Neural cell (in vitro differentiated cells): ENCODE measurements at regions not wholly inside any gene's neighbourhood (a gene's known extent, or its start where the extent isn't known, plus 50 kb on each side); places are given as distances from the start of the nearest gene placed in this dataset.

Experiments
- H2AFZ ChIP-seq: fragments of 200-600, 300-800 bp; sonication (generic), shearing (Covaris generic); 2 replicates; pipeline ENCODE4 v1.6.0; 2014; ENCODE audit warnings: low read depth, mild to moderate bottlenecking, antibody characterized with exemption, low read length, moderate library complexity
- H3F3A ChIP-seq: fragments of 200-600 bp; shearing (Covaris generic); 2 replicates; pipeline ENCODE4 v1.6.1; 2016; ENCODE audit warnings: mild to moderate bottlenecking, moderate library complexity, mixed read lengths, antibody characterized with exemption, low read length; ENCODE audit not compliant: insufficient read depth, poor library complexity, severe bottlenecking
- H3K27ac ChIP-seq: fragments of 200-600, 300-800 bp; sonication (generic), shearing (Covaris generic); 2 replicates; pipeline ENCODE4 v1.5.1; 2014; ENCODE audit warnings: mild to moderate bottlenecking, low read length, moderate library complexity
- H3K27me3 ChIP-seq: fragments of 300-800, 200-600 bp; sonication (generic), shearing (Covaris generic); 2 replicates; pipeline ENCODE4 v1.6.0; 2014; ENCODE audit warnings: mild to moderate bottlenecking, low read depth, low read length, moderate library complexity; ENCODE audit not compliant: insufficient read depth
- H3K36me3 ChIP-seq: fragments of 300-800, 200-600 bp; sonication (generic), shearing (Covaris generic); 2 replicates; pipeline ENCODE4 v1.5.1; 2014; ENCODE audit warnings: mild to moderate bottlenecking, antibody characterized with exemption, low read length, moderate library complexity; ENCODE audit not compliant: insufficient read depth
- H3K4me2 ChIP-seq: fragments of 300-800, 200-600 bp; sonication (generic), shearing (Covaris generic); 2 replicates; pipeline ENCODE4 v1.6.0; 2014; ENCODE audit warnings: mild to moderate bottlenecking, low read length
- H3K4me3 ChIP-seq: fragments of 300-800, 200-600 bp; sonication (generic), shearing (Covaris generic); 2 replicates; pipeline ENCODE4 v1.5.1; 2014; ENCODE audit warnings: mild to moderate bottlenecking, low read length, moderate library complexity
- H3K79me2 ChIP-seq: fragments of 200-600 bp; shearing (Covaris generic); replicated peaks from 2 replicates; pipeline ENCODE4 v1.6.0; 2014; ENCODE audit warnings: mild to moderate bottlenecking, low read length, moderate library complexity; ENCODE audit not compliant: insufficient read depth
- H3K9ac ChIP-seq: fragments of 300-800, 200-600 bp; sonication (generic), shearing (Covaris generic); 2 replicates; pipeline ENCODE4 v1.6.1; 2016; ENCODE audit warnings: mild to moderate bottlenecking, low read length, mixed read lengths
- H3K9me2 ChIP-seq: fragments of 200-600 bp; shearing (Covaris generic); 2 replicates; pipeline ENCODE4 v1.6.1; 2016; ENCODE audit warnings: mild to moderate bottlenecking, low read length, mixed read lengths; ENCODE audit not compliant: insufficient read depth
- H3K9me3 ChIP-seq: fragments of 200-600, 300-800 bp; sonication (generic), shearing (Covaris generic); 2 replicates; pipeline ENCODE4 v1.6.1; 2016; ENCODE audit warnings: mild to moderate bottlenecking, mixed run types, low read length, moderate library complexity, mixed read lengths
- H4K20me1 ChIP-seq: fragments of 200-600 bp; shearing (Covaris generic); 2 replicates; pipeline ENCODE4 v1.6.1; 2016; ENCODE audit warnings: mild to moderate bottlenecking, mixed run types; ENCODE audit not compliant: insufficient read depth
- EP300 ChIP-seq: fragments of 450-650 bp; conservative IDR thresholded peaks from 2 replicates; pipeline ENCODE4 v1.6.1; 2014; ENCODE audit warnings: antibody characterized with exemption, mild to moderate bottlenecking, moderate library complexity; ENCODE audit not compliant: poor library complexity, severe bottlenecking
- EZH2 ChIP-seq: fragments of 200-600, 300-800 bp; shearing (Covaris generic), sonication (generic); IDR thresholded peaks from 2 replicates; pipeline ENCODE4 v1.6.1; 2014; ENCODE audit warnings: antibody characterized with exemption, low read length, borderline replicate concordance, mild to moderate bottlenecking; ENCODE audit not compliant: insufficient read depth, poor library complexity, severe bottlenecking
- MXI1 ChIP-seq: fragments of 450-650 bp; conservative IDR thresholded peaks from 2 replicates; pipeline ENCODE4 v1.6.1; 2014; ENCODE audit warnings: antibody characterized with exemption, mild to moderate bottlenecking; ENCODE audit not compliant: poor library complexity, severe bottlenecking
- POLR2AphosphoS5 ChIP-seq: IDR thresholded peaks from 2 replicates; pipeline ENCODE4 v1.6.1; 2012
- RAD21 ChIP-seq: fragments of 450-650 bp; conservative IDR thresholded peaks from 2 replicates; pipeline ENCODE4 v1.6.1; 2014; ENCODE audit warnings: antibody characterized with exemption, mild to moderate bottlenecking, moderate library complexity
- REST ChIP-seq: IDR thresholded peaks from 2 replicates; pipeline ENCODE4 v1.6.1; 2012; ENCODE audit warnings: borderline replicate concordance
- SMC3 ChIP-seq: fragments of 450-650 bp; conservative IDR thresholded peaks from 2 replicates; pipeline ENCODE4 v1.6.1; 2014; ENCODE audit warnings: antibody characterized with exemption, mild to moderate bottlenecking, moderate library complexity; ENCODE audit not compliant: poor library complexity
- TAF1 ChIP-seq: IDR thresholded peaks from 2 replicates; pipeline ENCODE4 v1.6.1; 2012; ENCODE audit warnings: low read depth
- TF ChIP-seq, protein P1 (sequence below): fragments of 450-650 bp; IDR thresholded peaks from 2 replicates; pipeline ENCODE4 v1.5.1; 2014; ENCODE audit warnings: antibody characterized with exemption, mild to moderate bottlenecking, moderate library complexity; ENCODE audit not compliant: poor library complexity, severe bottlenecking

DNA sequence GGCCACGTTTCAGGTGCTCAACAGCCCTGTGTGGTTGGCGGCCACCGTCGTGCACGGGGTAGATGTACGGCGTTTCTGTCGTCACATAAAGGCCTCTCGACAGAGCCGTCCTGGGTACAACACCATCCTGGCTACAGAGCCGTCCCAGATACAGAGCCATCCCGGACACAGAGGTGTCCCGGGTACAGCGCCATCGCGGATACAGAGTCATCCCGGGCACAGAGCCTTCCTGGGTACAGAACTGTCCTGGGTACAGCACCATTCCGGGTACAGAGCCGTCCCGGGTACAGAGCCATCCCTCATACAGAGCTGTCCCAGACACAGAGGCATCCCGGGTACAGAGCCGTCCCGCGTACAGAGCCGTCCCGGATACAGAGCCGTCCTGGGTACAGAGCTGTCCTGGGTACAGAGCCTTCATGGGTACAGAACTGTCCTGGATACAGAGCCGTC is 222.7 kb upstream of the SOX1 start:
- Histone ChIP-seq H3K36me3 (no peaks in the 10 kb centered on the region), H3K9me2 (no peaks in the 10 kb centered on the region), H3K4me3 (no peak overlapping the region), H3K9ac (no peak overlapping the region), H3K79me2 (no peaks in the 10 kb centered on the region), H2AFZ (no peak overlapping the region), H3F3A (no peaks in the 10 kb centered on the region), H3K27me3 (no peaks in the 10 kb centered on the region), H3K27ac (no peak overlapping the region), H3K9me3 (peaks cover 3% of the 10 kb centered on the region), H3K4me2 (no peak overlapping the region), H4K20me1 (no peaks in the 10 kb centered on the region)
- TF ChIP-seq EZH2 = no peak
- TF ChIP-seq MXI1 = no peak
- no peak for TF ChIP-seq REST
- TF ChIP-seq RAD21 = no peak

GRCh38 chr13:111844682-111845081 is 222.3 kb upstream of the SOX1 start:
- H3K27ac ChIP-seq = no peak overlapping the region
- no peaks in the 10 kb centered on the region for H4K20me1 ChIP-seq
- TF ChIP-seq SMC3 = no peak
- TF ChIP-seq RAD21 = no peak
- TF ChIP-seq EP300 = no peak
- TF ChIP-seq, protein P1, sequence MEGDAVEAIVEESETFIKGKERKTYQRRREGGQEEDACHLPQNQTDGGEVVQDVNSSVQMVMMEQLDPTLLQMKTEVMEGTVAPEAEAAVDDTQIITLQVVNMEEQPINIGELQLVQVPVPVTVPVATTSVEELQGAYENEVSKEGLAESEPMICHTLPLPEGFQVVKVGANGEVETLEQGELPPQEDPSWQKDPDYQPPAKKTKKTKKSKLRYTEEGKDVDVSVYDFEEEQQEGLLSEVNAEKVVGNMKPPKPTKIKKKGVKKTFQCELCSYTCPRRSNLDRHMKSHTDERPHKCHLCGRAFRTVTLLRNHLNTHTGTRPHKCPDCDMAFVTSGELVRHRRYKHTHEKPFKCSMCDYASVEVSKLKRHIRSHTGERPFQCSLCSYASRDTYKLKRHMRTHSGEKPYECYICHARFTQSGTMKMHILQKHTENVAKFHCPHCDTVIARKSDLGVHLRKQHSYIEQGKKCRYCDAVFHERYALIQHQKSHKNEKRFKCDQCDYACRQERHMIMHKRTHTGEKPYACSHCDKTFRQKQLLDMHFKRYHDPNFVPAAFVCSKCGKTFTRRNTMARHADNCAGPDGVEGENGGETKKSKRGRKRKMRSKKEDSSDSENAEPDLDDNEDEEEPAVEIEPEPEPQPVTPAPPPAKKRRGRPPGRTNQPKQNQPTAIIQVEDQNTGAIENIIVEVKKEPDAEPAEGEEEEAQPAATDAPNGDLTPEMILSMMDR = no peak
- no peak for TF ChIP-seq TAF1
- no peak for TF ChIP-seq POLR2AphosphoS5
- TF ChIP-seq MXI1 = no peak
- TF ChIP-seq EZH2 = no peak
- TF ChIP-seq REST = no peak
- no peak overlapping the region for H3K9ac ChIP-seq
- H3K4me2 ChIP-seq = no peak overlapping the region
- H3K36me3 ChIP-seq = no peaks in the 10 kb centered on the region
- no peaks in the 10 kb centered on the region for H3K9me2 ChIP-seq
- no peak overlapping the region for H2AFZ ChIP-seq
- H3K27me3 ChIP-seq = no peaks in the 10 kb centered on the region
- no peaks in the 10 kb centered on the region for H3F3A ChIP-seq
- H3K4me3 ChIP-seq = no peak overlapping the region
- no peaks in the 10 kb centered on the region for H3K79me2 ChIP-seq
- peaks cover 3% of the 10 kb centered on the region for H3K9me3 ChIP-seq
